CD4-positive, CD25-positive, alpha-beta regulatory T cell (primary cell): ENCODE measurements at regions not wholly inside any gene's neighbourhood (a gene's known extent, or its start where the extent isn't known, plus 50 kb on each side); places are given as distances from the start of the nearest gene placed in this dataset.

Source experiments
- ATAC-seq, 2 donors: fragments of 150-1000 bp; cut with Tn5 transposase; one replicate each; pipeline ENCODE4 v1.10.0; 2021; ENCODE audit warnings: low read depth in 2 of 2, moderate number of reproducible peaks in 2 of 2, moderate library complexity in 1 of 2
- DNase-seq, 3 donors: peaks; one replicate each; pipeline versions ENCODE4 v3.0.0 to v3.0.0-alpha.2; 2012 to 2022; ENCODE audit warnings: mixed read lengths in 1 of 3
- H3K27ac ChIP-seq: one replicate; pipeline ENCODE4 v1.7.0; 2013; ENCODE audit warnings: mild to moderate bottlenecking, low read length; ENCODE audit not compliant: insufficient read depth, poor library complexity, severe bottlenecking
- H3K27me3 ChIP-seq: one replicate; pipeline ENCODE4 v1.7.0; 2013; ENCODE audit warnings: low read length; ENCODE audit not compliant: control insufficient read depth, insufficient read depth
- H3K36me3 ChIP-seq: one replicate; pipeline ENCODE4 v1.7.0; 2013; ENCODE audit warnings: mild to moderate bottlenecking, low read length, moderate library complexity; ENCODE audit not compliant: control insufficient read depth, insufficient read depth
- H3K4me1 ChIP-seq: 2 replicates; pipeline ENCODE4 v1.7.0; 2013; ENCODE audit warnings: mild to moderate bottlenecking, low read length; ENCODE audit not compliant: insufficient read depth, control insufficient read depth, poor library complexity, severe bottlenecking
- H3K4me3 ChIP-seq: one replicate; pipeline ENCODE4 v1.7.0; 2013; ENCODE audit warnings: low read depth, mild to moderate bottlenecking, low read length, moderate library complexity
- H3K9me3 ChIP-seq, 2 experiments: 1 replicate in 1 of 2; 2 replicates in 1 of 2; pipeline ENCODE4 v1.7.0; 2013; ENCODE audit warnings: low read length in 2 of 2, mild to moderate bottlenecking in 1 of 2, moderate library complexity in 1 of 2; ENCODE audit not compliant: control insufficient read depth in 2 of 2
- H3K27ac Mint-ChIP-seq, 3 donors: one replicate each; pipeline ENCODE4 v1.8.0; 2020 to 2022; ENCODE audit warnings: mild to moderate bottlenecking in 3 of 3, mixed read lengths in 3 of 3, moderate library complexity in 2 of 3
- H3K27me3 Mint-ChIP-seq: one replicate; pipeline ENCODE4 v1.8.0; 2022; ENCODE audit warnings: mild to moderate bottlenecking, mixed read lengths
- H3K36me3 Mint-ChIP-seq: one replicate; pipeline ENCODE4 v1.8.0; 2020; ENCODE audit warnings: mixed read lengths
- H3K4me1 Mint-ChIP-seq, 4 donors: one replicate each; pipeline ENCODE4 v1.8.0; 2020 to 2022; ENCODE audit warnings: mixed read lengths in 4 of 4, mild to moderate bottlenecking in 1 of 4
- H3K4me3 Mint-ChIP-seq, 4 donors: one replicate each; pipeline ENCODE4 v1.8.0; 2020 to 2022; ENCODE audit warnings: mild to moderate bottlenecking in 4 of 4, mixed read lengths in 4 of 4, moderate library complexity in 3 of 4
- H3K9me3 Mint-ChIP-seq, 7 donors: one replicate each; pipeline ENCODE4 v1.8.0; 2020 to 2022; ENCODE audit warnings: mixed read lengths in 7 of 7, mild to moderate bottlenecking in 3 of 7, moderate library complexity in 2 of 7

GRCh38 chr2:64914247-64914646, 75.0 kb upstream of the SLC1A4 start:
- DNase-seq: no peak
- H3K9me3 ChIP-seq: no peaks in the 10 kb centered on the region
- no peak overlapping the region for H3K27ac ChIP-seq
- Mint-ChIP-seq H3K4me3 (no peak overlapping the region), H3K9me3 (no peaks in the 10 kb centered on the region), H3K27ac (no peak overlapping the region), H3K4me1 (peaks cover 5 to 26% (median 13%) of the 10 kb centered on the region in 4 donors), H3K27me3 (no peaks in the 10 kb centered on the region), H3K36me3 (no peaks in the 10 kb centered on the region)
- H3K27me3 ChIP-seq: no peaks in the 10 kb centered on the region
- H3K4me3 ChIP-seq: no peak overlapping the region
- peaks cover 14% of the 10 kb centered on the region for H3K4me1 ChIP-seq
- no peak for ATAC-seq
- H3K36me3 ChIP-seq: no peaks in the 10 kb centered on the region

GRCh38 chr2:64914735-64915509, 74.3 kb upstream of the SLC1A4 start:
- H3K36me3 Mint-ChIP-seq: no peaks in the 10 kb centered on the region

GRCh38 chr2:64915510-64915900, 73.7 kb upstream of the SLC1A4 start:
- Mint-ChIP-seq H3K27ac (peak overlapping the region in 1 of 3 donors; percentile 65), H3K27me3 (no peaks in the 10 kb centered on the region), H3K4me3 (peak overlapping the region in 1 of 4 donors; percentile 34), H3K4me1 (peaks cover 5 to 28% (median 14%) of the 10 kb centered on the region in 4 donors), H3K9me3 (no peaks in the 10 kb centered on the region), H3K36me3 (no peaks in the 10 kb centered on the region)
- no peak for ATAC-seq
- Histone ChIP-seq H3K4me3 (no peak overlapping the region), H3K27ac (no peak overlapping the region), H3K36me3 (no peaks in the 10 kb centered on the region), H3K27me3 (no peaks in the 10 kb centered on the region), H3K4me1 (peaks cover 18% of the 10 kb centered on the region), H3K9me3 (no peaks in the 10 kb centered on the region)
- no peak for DNase-seq

More at GRCh38 chr2:64914735-64915509, 74.3 kb upstream of the SLC1A4 start:
- H3K9me3 ChIP-seq: no peaks in the 10 kb centered on the region
- H3K4me1 ChIP-seq: peaks cover 18% of the 10 kb centered on the region
- H3K27ac Mint-ChIP-seq: peak overlapping the region in 1 of 3 donors; percentile 65
- H3K9me3 Mint-ChIP-seq: no peaks in the 10 kb centered on the region
- no peak overlapping the region for H3K27ac ChIP-seq
- no peaks in the 10 kb centered on the region for H3K36me3 ChIP-seq
- H3K27me3 Mint-ChIP-seq: no peaks in the 10 kb centered on the region
- H3K4me3 ChIP-seq: no peak overlapping the region
- ATAC-seq (no peak), DNase-seq (no peak)
- no peaks in the 10 kb centered on the region for H3K27me3 ChIP-seq
- H3K4me1 Mint-ChIP-seq: peaks cover 5 to 28% (median 14%) of the 10 kb centered on the region in 4 donors
- peak overlapping the region in 1 of 4 donors; percentile 34 for H3K4me3 Mint-ChIP-seq

GRCh38 chr2:64918220-64918886, 70.8 kb upstream of the SLC1A4 start:
- H3K36me3 ChIP-seq: no peaks in the 10 kb centered on the region
- no peaks in the 10 kb centered on the region for H3K9me3 ChIP-seq
- H3K27me3 ChIP-seq: no peaks in the 10 kb centered on the region
- Mint-ChIP-seq H3K9me3 (no peaks in the 10 kb centered on the region), H3K27ac (peak overlapping the region in 2 of 3 donors; percentile 63 to 72), H3K4me1 (peaks cover 5 to 29% (median 14%) of the 10 kb centered on the region in 4 donors), H3K27me3 (no peaks in the 10 kb centered on the region), H3K36me3 (no peaks in the 10 kb centered on the region), H3K4me3 (peak overlapping the region; percentile 88 to 95 (median 91))
- peaks cover 18% of the 10 kb centered on the region for H3K4me1 ChIP-seq
- peak overlapping the region; percentile 94 for H3K4me3 ChIP-seq
- no peak overlapping the region for H3K27ac ChIP-seq
- no peak for DNase-seq
- ATAC-seq: no peak

- H3K27ac Mint-ChIP-seq: no peak overlapping the region
These were observed 69.9 kb upstream of the SLC1A4 start for GRCh38 chr2:64919261-64919660.

GRCh38 chr2:64922482-64923384, 66.5 kb upstream of the SLC1A4 start:
- Mint-ChIP-seq H3K36me3 (peaks cover 4% of the 10 kb centered on the region), H3K4me1 (peaks cover 2 to 23% (median 9%) of the 10 kb centered on the region in 4 donors), H3K4me3 (no peak overlapping the region), H3K27me3 (no peaks in the 10 kb centered on the region), H3K27ac (no peak overlapping the region), H3K9me3 (peaks cover 0 to 9% (median 2%) of the 10 kb centered on the region in 7 donors)
- DNase-seq (no peak), ATAC-seq (no peak)
- no peak overlapping the region for H3K27ac ChIP-seq
- no peaks in the 10 kb centered on the region for H3K27me3 ChIP-seq
- no peaks in the 10 kb centered on the region for H3K36me3 ChIP-seq
- no peak overlapping the region for H3K4me3 ChIP-seq
- no peaks in the 10 kb centered on the region for H3K9me3 ChIP-seq
- peaks cover 18% of the 10 kb centered on the region for H3K4me1 ChIP-seq

More at GRCh38 chr2:64919261-64919660, 69.9 kb upstream of the SLC1A4 start:
- Histone ChIP-seq H3K27me3 (no peaks in the 10 kb centered on the region), H3K36me3 (no peaks in the 10 kb centered on the region), H3K4me1 (peaks cover 18% of the 10 kb centered on the region), H3K4me3 (no peak overlapping the region), H3K9me3 (no peaks in the 10 kb centered on the region), H3K27ac (no peak overlapping the region)
- Mint-ChIP-seq H3K4me1 (peaks cover 5 to 29% (median 13%) of the 10 kb centered on the region in 4 donors), H3K36me3 (no peaks in the 10 kb centered on the region), H3K9me3 (no peaks in the 10 kb centered on the region), H3K4me3 (peak overlapping the region; percentile 62 to 95 (median 90)), H3K27me3 (no peaks in the 10 kb centered on the region)
- peak in 1 of 3 donors; percentile 40 for DNase-seq
- no peak for ATAC-seq

- no peaks in the 10 kb centered on the region for H3K36me3 ChIP-seq
- Mint-ChIP-seq H3K9me3 (peaks cover 0 to 9% (median 2%) of the 10 kb centered on the region in 7 donors), H3K36me3 (peaks cover 4% of the 10 kb centered on the region), H3K27me3 (no peaks in the 10 kb centered on the region), H3K4me1 (peaks cover 0 to 18% (median 5%) of the 10 kb centered on the region in 4 donors), H3K27ac (no peak overlapping the region), H3K4me3 (no peak overlapping the region)
- peaks cover 12% of the 10 kb centered on the region for H3K4me1 ChIP-seq
- DNase-seq (no peak), ATAC-seq (no peak)
- H3K27me3 ChIP-seq: no peaks in the 10 kb centered on the region
- H3K4me3 ChIP-seq: no peak overlapping the region
- no peak overlapping the region for H3K27ac ChIP-seq
- no peaks in the 10 kb centered on the region for H3K9me3 ChIP-seq
These were observed 65.9 kb upstream of the SLC1A4 start for GRCh38 chr2:64923385-64923710.
